K562 (cell line): ENCODE measurements at regions not wholly inside any gene's neighbourhood (a gene's known extent, or its start where the extent isn't known, plus 50 kb on each side); places are given as distances from the start of the nearest gene placed in this dataset.

Source experiments
- ARNT ChIP-seq, 2 experiments: fragments of 450-650 bp; IDR thresholded peaks; 2 replicates each; pipeline ENCODE4 v1.6.1; 2016; ENCODE audit warnings: mild to moderate bottlenecking in 1 of 2
- MLX ChIP-seq, 2 experiments: fragments of 450-650 bp in 1 of 2; sonication (generic) in 1 of 2; formaldehyde crosslinking; conservative IDR thresholded peaks; 2 replicates each; pipeline versions ENCODE4 v1.4.0 to v1.8.1; 2020 to 2022; ENCODE audit warnings: mild to moderate bottlenecking in 1 of 2, missing genetic modification reagents in 1 of 2

DNA sequence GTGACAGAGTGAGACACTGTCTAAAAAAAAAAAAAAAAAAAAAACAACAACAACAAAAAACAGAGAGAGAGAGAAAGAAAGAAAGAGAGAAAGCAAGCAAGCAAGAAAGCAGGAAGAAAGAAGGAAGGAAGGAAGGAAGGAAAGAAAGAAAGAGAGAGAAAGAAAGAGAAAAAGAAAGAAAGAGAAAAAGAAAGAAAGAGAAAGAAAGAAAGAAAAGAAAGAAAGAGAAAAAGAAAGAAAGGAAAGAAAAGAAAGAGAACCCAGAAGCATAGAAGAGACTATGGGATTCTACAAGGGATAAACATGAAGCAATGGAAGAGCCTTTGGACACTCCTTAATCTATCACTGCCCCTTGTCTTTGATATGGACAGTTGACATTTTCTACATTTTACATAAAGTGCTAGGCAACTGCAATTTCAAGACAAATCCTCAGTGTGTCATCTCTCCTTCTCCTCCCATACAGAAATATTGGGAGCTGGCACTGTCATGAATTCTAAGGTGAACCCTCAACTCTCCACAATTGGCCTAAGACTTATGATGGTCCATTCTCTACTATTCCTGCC, 151.9 kb upstream of the CPM start:
- TF ChIP-seq ARNT (IDR thresholded peaks at IDR 0.05) = no peak
- TF ChIP-seq MLX (CRISPR knock-in tag; conservative IDR thresholded peaks at IDR 0.05) = no peak
